GM12878 (cell line): ENCODE measurements at regions not wholly inside any gene's neighbourhood (a gene's known extent, or its start where the extent isn't known, plus 50 kb on each side); places are given as distances from the start of the nearest gene placed in this dataset.

Experiments
- ATAC-seq: fragments of 200-7000 bp; cut with Tn5 transposase; 3 replicates; pipeline ENCODE4 v1.9.1; 2020; ENCODE audit warnings: mild to moderate bottlenecking, moderate library complexity
- BruUV-seq: library from RNA; stranded (reverse); fragments of 400-500 nt; replicated peaks from 2 replicates; lab custom pipeline; 2021; lab: Mats Ljungman, UMichigan
- CTCF ChIA-PET: fragments of 300-600 bp; sonication (Branson Sonifier 250); formaldehyde crosslinking; extraction: SDS; loops from one replicate; lab custom pipeline; 2021; ENCODE audit warnings: inconsistent platforms; lab: Yijun Ruan, JAX
- POLR2A ChIA-PET: fragments of 350-600 bp; formaldehyde crosslinking; extraction: SDS; loops from one replicate; lab custom pipeline; 2021; ENCODE audit warnings: inconsistent platforms; lab: Charles Lee
- RAD21 ChIA-PET: fragments of 300-600 bp; sonication (Branson Sonifier 250); formaldehyde crosslinking; loops from one replicate; lab custom pipeline; 2023; ENCODE audit warnings: antibody characterized with exemption; ENCODE audit not compliant: unreplicated experiment; lab: Charles Lee
- SMC1A ChIA-PET: fragments of 300-600 bp; sonication (Branson Sonifier 250); formaldehyde crosslinking; loops from one replicate; lab custom pipeline; 2023; ENCODE audit not compliant: unreplicated experiment, uncharacterized antibody; lab: Charles Lee
- DNase-seq: peaks from one replicate; pipeline ENCODE4 v3.0.0-alpha.2; 2011; ENCODE audit warnings: low read depth, low spot score
- FAIRE-seq: peaks from 3 replicates; lab custom pipeline; 2011; peaks lifted over from hg19 to GRCh38; lab: Jason Lieb, UNC
- H2AFZ ChIP-seq: 2 replicates; pipeline ENCODE4 v1.6.0; 2011; ENCODE audit warnings: low read depth, low read length, control low read depth; ENCODE audit not compliant: control insufficient read depth
- H3K27ac ChIP-seq: 2 replicates; pipeline ENCODE4 v1.5.1; 2011; ENCODE audit warnings: control low read depth; ENCODE audit not compliant: control insufficient read depth, insufficient read depth
- H3K27me3 ChIP-seq, 2 experiments: replicated peaks in 1 of 2; 2 replicates each; pipeline versions ENCODE4 v1.6.0 to v1.6.1; 2011; ENCODE audit warnings: low read length in 1 of 2; ENCODE audit not compliant: control insufficient read depth in 2 of 2, insufficient read depth in 2 of 2
- H3K36me3 ChIP-seq, 2 experiments: 2 replicates each; pipeline ENCODE4 v1.5.1; 2011; ENCODE audit warnings: low read length in 1 of 2; ENCODE audit not compliant: control insufficient read depth in 2 of 2, insufficient read depth in 2 of 2
- H3K4me1 ChIP-seq: 2 replicates; pipeline ENCODE4 v1.6.1; 2011; ENCODE audit warnings: mild to moderate bottlenecking, low read length, moderate library complexity, mixed read lengths; ENCODE audit not compliant: control insufficient read depth, insufficient read depth
- H3K4me2 ChIP-seq: 2 replicates; pipeline ENCODE4 v1.6.0; 2011; ENCODE audit warnings: control low read depth; ENCODE audit not compliant: control insufficient read depth, insufficient read depth
- H3K4me3 ChIP-seq: fragments of 200-600 bp; sonication (generic); 2 replicates; pipeline ENCODE4 v1.5.1; 2016
- H3K79me2 ChIP-seq: 2 replicates; pipeline ENCODE4 v1.6.0; 2011; ENCODE audit warnings: low read length; ENCODE audit not compliant: control insufficient read depth, insufficient read depth
- H3K9ac ChIP-seq: 2 replicates; pipeline ENCODE4 v1.8.0; 2011; ENCODE audit warnings: low read length, control low read depth, mixed read lengths; ENCODE audit not compliant: control insufficient read depth, insufficient read depth
- H3K9me3 ChIP-seq: replicated peaks from 3 replicates; pipeline ENCODE4 v1.5.1; 2011; ENCODE audit warnings: mild to moderate bottlenecking, low read length; ENCODE audit not compliant: control insufficient read depth, insufficient read depth
- H4K20me1 ChIP-seq: 2 replicates; pipeline ENCODE4 v1.6.0; 2011; ENCODE audit not compliant: control insufficient read depth, insufficient read depth
- ATF7 ChIP-seq: fragments of 450-650 bp; IDR thresholded peaks from 2 replicates; pipeline ENCODE4 v1.6.1; 2016; ENCODE audit warnings: low read depth, mild to moderate bottlenecking
- FOXK2 ChIP-seq: fragments of 450-650 bp; IDR thresholded peaks from 2 replicates; pipeline ENCODE4 v1.6.1; 2017; ENCODE audit warnings: mild to moderate bottlenecking, moderate library complexity
- GATAD2B ChIP-seq: fragments of 450-650 bp; conservative IDR thresholded peaks from 2 replicates; pipeline ENCODE4 v1.6.1; 2017; ENCODE audit warnings: low read depth, mild to moderate bottlenecking, moderate library complexity
- NFIC ChIP-seq: IDR thresholded peaks from 2 replicates; pipeline ENCODE4 v1.6.1; 2012; ENCODE audit warnings: low read depth, mild to moderate bottlenecking, inconsistent platforms, low read length, moderate library complexity
- NR2C2 ChIP-seq: IDR thresholded peaks from 2 replicates; pipeline ENCODE4 v1.6.1; 2011; ENCODE audit warnings: borderline replicate concordance, low read depth; ENCODE audit not compliant: control insufficient read depth, insufficient read length
- NRF1 ChIP-seq: conservative IDR thresholded peaks from 2 replicates; pipeline ENCODE4 v1.6.1; 2011; ENCODE audit warnings: mild to moderate bottlenecking, low read depth, low read length, improper control_type of control experiment
- POLR2A ChIP-seq: IDR thresholded peaks from 2 replicates; pipeline ENCODE4 v1.6.1; 2011; ENCODE audit warnings: low read depth, mild to moderate bottlenecking, low read length
- STAT3 ChIP-seq: IDR thresholded peaks from 2 replicates; pipeline ENCODE4 v1.6.1; 2011; ENCODE audit warnings: low read depth, low read length, improper control_type of control experiment
- SUPT20H ChIP-seq: IDR thresholded peaks from 2 replicates; pipeline ENCODE4 v1.6.1; 2011; ENCODE audit warnings: low read depth, mild to moderate bottlenecking, low read length, moderate library complexity, borderline replicate concordance; ENCODE audit not compliant: control insufficient read depth
- TCF3 ChIP-seq: IDR thresholded peaks from 2 replicates; pipeline ENCODE4 v1.6.1; 2012; ENCODE audit warnings: low read depth, mild to moderate bottlenecking, low read length, borderline replicate concordance; ENCODE audit not compliant: insufficient read depth
- TCF7 ChIP-seq: IDR thresholded peaks from 2 replicates; pipeline ENCODE4 v1.6.1; 2014; ENCODE audit warnings: antibody characterized with exemption, borderline replicate concordance
- ZNF24 ChIP-seq: fragments of 450-650 bp; IDR thresholded peaks from 2 replicates; pipeline ENCODE4 v1.6.1; 2017; ENCODE audit warnings: antibody characterized with exemption, mild to moderate bottlenecking
- ZNF384 ChIP-seq: IDR thresholded peaks from 2 replicates; pipeline ENCODE4 v1.6.1; 2012; ENCODE audit warnings: low read depth, mild to moderate bottlenecking, low read length, improper control_type of control experiment, borderline replicate concordance
- ZZZ3 ChIP-seq: IDR thresholded peaks from 2 replicates; pipeline ENCODE4 v1.6.1; 2011; ENCODE audit warnings: low read depth; ENCODE audit not compliant: control insufficient read depth, insufficient read length
- WGBS: methylation state at CpG from one replicate; pipeline ENCODE4 v1.1.6; 2016; ENCODE audit warnings: low lambda C conversion rate; ENCODE audit not compliant: insufficient replicate concordance, insufficient coverage; ENCODE audit errors: missing lambda C conversion rate; 5-methylcytosine and 5-hydroxymethylcytosine counted together
- in situ Hi-C: fragments of 300-500 bp; cut with MboI; formaldehyde crosslinking; loops from 9 replicates; pipeline ENCODE4 v1.14.3; 2018; ENCODE audit warnings: mixed read lengths
- intact Hi-C: fragments of 100-400 bp; cut with micrococcal nuclease; formaldehyde crosslinking; loops from one replicate; pipeline ENCODE4 v1.14.2; 2022; ENCODE audit not compliant: unreplicated experiment
- TF ChIP-seq, protein P1 (sequence below): fragments of 450-650 bp; IDR thresholded peaks from 2 replicates; pipeline ENCODE4 v1.6.1; 2017; ENCODE audit warnings: borderline replicate concordance
- TF ChIP-seq, protein P2 (sequence below): fragments of 150-350 bp; IDR thresholded peaks from 2 replicates; pipeline ENCODE4 v1.6.1; 2016; ENCODE audit warnings: low read depth, low read length
- TF ChIP-seq, protein P3 (sequence below): fragments of 450-650 bp; formaldehyde crosslinking; IDR thresholded peaks from 2 replicates; pipeline ENCODE4 v1.4.0; 2020; ENCODE audit warnings: mild to moderate bottlenecking, moderate library complexity
- TF ChIP-seq, protein P4 (sequence below): IDR thresholded peaks from 2 replicates; pipeline ENCODE4 v1.6.1; 2012; ENCODE audit warnings: low read depth, low read length, improper control_type of control experiment

DNA sequence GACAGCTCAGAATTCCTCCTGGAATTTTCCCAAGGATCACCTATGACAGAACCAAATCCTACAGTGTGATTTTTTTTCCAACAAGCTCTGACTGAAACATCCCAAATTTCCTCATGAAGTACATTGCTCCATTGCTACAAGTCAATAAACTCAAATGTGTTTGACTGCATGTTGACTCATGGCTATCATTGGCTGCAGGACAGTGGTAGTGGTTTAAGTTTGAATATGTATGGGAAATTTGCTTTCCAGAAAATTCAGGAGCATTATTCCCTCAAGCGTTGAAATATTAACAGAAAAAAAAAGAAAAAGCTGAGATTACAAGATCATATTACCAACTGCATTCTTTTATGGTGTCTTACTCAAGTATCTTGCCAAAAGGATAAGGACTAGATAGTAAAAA lies 402.8 kb upstream of the DSEL start:
- H3K4me1 ChIP-seq: no peaks in the 10 kb centered on the region
- no peak overlapping the region for H3K4me2 ChIP-seq
- ChIA-PET CTCF (no interaction called here), POLR2A (interaction anchor here (0.6 kb wide), 1 partner anchor 49 kb away, joined by 3 read pairs; no protein-coding TSS in a partner anchor), SMC1A (no interaction called here), RAD21 (no interaction called here)
- ATAC-seq (no peak), FAIRE-seq (no peak), DNase-seq (no peak)
- no peak overlapping the region for H3K9ac ChIP-seq
- no peaks in the 10 kb centered on the region for H3K27me3 ChIP-seq
- H3K27ac ChIP-seq: no peak overlapping the region
- no peak overlapping the region for H3K4me3 ChIP-seq
- 62% methylated on average over 1 of the region's 1 CpG for WGBS
- H2AFZ ChIP-seq: no peak overlapping the region
- no peaks in the 10 kb centered on the region for H4K20me1 ChIP-seq
- in situ Hi-C loops (no loop called here), intact Hi-C loops (no loop called here)
- H3K9me3 ChIP-seq: no peaks in the 10 kb centered on the region
- no peaks in the 10 kb centered on the region for H3K36me3 ChIP-seq
- H3K79me2 ChIP-seq: no peaks in the 10 kb centered on the region
- BruUV-seq: no TSS peak
- TF ChIP-seq ZNF24 (no peak), GATAD2B (no peak), FOXK2 (no peak), NFIC (no peak), NR2C2 (no peak), NRF1 (no peak), SUPT20H (no peak), TCF7 (no peak), POLR2A (no peak), ZNF384 (no peak), ZZZ3 (no peak), STAT3 (no peak), TCF3 (no peak), ATF7 (no peak)
- TF ChIP-seq, protein P1, sequence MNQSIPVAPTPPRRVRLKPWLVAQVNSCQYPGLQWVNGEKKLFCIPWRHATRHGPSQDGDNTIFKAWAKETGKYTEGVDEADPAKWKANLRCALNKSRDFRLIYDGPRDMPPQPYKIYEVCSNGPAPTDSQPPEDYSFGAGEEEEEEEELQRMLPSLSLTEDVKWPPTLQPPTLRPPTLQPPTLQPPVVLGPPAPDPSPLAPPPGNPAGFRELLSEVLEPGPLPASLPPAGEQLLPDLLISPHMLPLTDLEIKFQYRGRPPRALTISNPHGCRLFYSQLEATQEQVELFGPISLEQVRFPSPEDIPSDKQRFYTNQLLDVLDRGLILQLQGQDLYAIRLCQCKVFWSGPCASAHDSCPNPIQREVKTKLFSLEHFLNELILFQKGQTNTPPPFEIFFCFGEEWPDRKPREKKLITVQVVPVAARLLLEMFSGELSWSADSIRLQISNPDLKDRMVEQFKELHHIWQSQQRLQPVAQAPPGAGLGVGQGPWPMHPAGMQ: no peak
- TF ChIP-seq, protein P2, sequence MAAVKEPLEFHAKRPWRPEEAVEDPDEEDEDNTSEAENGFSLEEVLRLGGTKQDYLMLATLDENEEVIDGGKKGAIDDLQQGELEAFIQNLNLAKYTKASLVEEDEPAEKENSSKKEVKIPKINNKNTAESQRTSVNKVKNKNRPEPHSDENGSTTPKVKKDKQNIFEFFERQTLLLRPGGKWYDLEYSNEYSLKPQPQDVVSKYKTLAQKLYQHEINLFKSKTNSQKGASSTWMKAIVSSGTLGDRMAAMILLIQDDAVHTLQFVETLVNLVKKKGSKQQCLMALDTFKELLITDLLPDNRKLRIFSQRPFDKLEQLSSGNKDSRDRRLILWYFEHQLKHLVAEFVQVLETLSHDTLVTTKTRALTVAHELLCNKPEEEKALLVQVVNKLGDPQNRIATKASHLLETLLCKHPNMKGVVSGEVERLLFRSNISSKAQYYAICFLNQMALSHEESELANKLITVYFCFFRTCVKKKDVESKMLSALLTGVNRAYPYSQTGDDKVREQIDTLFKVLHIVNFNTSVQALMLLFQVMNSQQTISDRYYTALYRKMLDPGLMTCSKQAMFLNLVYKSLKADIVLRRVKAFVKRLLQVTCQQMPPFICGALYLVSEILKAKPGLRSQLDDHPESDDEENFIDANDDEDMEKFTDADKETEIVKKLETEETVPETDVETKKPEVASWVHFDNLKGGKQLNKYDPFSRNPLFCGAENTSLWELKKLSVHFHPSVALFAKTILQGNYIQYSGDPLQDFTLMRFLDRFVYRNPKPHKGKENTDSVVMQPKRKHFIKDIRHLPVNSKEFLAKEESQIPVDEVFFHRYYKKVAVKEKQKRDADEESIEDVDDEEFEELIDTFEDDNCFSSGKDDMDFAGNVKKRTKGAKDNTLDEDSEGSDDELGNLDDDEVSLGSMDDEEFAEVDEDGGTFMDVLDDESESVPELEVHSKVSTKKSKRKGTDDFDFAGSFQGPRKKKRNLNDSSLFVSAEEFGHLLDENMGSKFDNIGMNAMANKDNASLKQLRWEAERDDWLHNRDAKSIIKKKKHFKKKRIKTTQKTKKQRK: no peak
- TF ChIP-seq, protein P3, sequence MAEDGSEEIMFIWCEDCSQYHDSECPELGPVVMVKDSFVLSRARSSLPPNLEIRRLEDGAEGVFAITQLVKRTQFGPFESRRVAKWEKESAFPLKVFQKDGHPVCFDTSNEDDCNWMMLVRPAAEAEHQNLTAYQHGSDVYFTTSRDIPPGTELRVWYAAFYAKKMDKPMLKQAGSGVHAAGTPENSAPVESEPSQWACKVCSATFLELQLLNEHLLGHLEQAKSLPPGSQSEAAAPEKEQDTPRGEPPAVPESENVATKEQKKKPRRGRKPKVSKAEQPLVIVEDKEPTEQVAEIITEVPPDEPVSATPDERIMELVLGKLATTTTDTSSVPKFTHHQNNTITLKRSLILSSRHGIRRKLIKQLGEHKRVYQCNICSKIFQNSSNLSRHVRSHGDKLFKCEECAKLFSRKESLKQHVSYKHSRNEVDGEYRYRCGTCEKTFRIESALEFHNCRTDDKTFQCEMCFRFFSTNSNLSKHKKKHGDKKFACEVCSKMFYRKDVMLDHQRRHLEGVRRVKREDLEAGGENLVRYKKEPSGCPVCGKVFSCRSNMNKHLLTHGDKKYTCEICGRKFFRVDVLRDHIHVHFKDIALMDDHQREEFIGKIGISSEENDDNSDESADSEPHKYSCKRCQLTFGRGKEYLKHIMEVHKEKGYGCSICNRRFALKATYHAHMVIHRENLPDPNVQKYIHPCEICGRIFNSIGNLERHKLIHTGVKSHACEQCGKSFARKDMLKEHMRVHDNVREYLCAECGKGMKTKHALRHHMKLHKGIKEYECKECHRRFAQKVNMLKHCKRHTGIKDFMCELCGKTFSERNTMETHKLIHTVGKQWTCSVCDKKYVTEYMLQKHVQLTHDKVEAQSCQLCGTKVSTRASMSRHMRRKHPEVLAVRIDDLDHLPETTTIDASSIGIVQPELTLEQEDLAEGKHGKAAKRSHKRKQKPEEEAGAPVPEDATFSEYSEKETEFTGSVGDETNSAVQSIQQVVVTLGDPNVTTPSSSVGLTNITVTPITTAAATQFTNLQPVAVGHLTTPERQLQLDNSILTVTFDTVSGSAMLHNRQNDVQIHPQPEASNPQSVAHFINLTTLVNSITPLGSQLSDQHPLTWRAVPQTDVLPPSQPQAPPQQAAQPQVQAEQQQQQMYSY (CRISPR knock-in tag): no peak
- TF ChIP-seq, protein P4, sequence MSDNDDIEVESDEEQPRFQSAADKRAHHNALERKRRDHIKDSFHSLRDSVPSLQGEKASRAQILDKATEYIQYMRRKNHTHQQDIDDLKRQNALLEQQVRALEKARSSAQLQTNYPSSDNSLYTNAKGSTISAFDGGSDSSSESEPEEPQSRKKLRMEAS: no peak
